ENCODE measurements at regions not wholly inside any gene's neighbourhood (a gene's known extent, or its start where the extent isn't known, plus 50 kb on each side); places are given as distances from the start of the nearest gene placed in this dataset.

DNA sequence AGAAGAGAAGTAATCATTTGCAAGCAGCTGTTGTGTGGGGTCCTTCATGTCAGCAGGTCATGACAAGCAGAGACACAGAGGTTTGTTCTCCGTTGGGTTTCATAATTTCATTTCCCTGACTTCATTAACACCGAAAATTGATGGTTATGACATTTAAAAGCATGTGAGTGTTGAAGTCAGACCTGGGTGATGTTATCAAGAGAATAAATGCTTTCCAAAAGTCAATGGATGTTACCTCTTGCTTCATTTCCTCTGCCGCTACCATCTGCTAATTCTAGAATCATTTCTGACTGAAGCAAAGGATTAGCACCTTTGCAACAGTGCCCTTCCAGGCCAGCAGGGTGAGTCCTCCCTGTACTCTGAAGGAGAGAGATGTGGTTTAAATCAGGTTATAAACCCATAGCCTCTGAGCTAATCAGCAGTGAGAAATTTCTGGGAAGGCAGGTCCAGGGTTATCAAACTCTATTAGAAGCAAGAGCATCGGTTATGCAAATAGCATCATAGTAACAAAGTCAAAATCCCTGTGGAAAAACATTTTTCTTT is 446.2 kb downstream of the PIK3C3 start:
- no CpG with 5 or more reads among the region's 4 CpGs for WGBS, 2 donors (ENCODE audit: extremely low coverage in 2 of 2, insufficient read length in 2 of 2, insufficient replicate concordance in 1 of 2)
- H3K9me3 ChIP-seq (replicated peaks in 1 of 2; ENCODE audit: control insufficient read depth in 2 of 2, insufficient read depth in 1 of 2, low read depth in 1 of 2, low read length in 2 of 2) = no peaks in the 10 kb centered on the region
- H4K91ac ChIP-seq (ENCODE audit: low read depth, low read length, poor library complexity) = no peak overlapping the region

DNA sequence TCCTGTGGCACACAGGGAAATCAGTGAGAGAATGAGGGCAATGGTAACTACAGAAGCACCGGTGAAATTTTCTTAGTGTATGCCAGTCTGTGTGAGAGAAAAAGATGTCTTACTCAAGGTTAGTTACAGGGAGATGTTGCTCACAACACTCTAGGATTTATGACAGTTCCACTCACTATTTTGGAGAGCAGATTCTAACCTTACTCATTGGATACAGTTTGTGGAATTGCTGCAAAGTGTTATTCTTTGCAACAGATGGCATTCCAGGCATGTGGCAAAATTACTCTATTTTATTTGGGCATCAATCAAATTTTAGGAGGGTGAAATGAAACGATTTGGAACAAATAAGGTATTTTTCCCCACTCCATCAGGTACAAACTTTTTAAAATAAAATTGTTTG is 449.1 kb downstream of the PIK3C3 start:
- H2BK12ac ChIP-seq (ENCODE audit: low read length) = no peak overlapping the region
- H3K23ac ChIP-seq (ENCODE audit: low read depth, low read length, poor library complexity) = no peak overlapping the region
- no peaks in the 10 kb centered on the region for H3K79me1 ChIP-seq (ENCODE audit: low read depth, low read length)
- peaks cover 0 to 7% of the 10 kb centered on the region in 2 donors for H3K9me3 ChIP-seq (replicated peaks in 1 of 2; ENCODE audit: control insufficient read depth in 2 of 2, insufficient read depth in 1 of 2, low read depth in 1 of 2, low read length in 2 of 2)
- no peak overlapping the region for H3K18ac ChIP-seq (ENCODE audit: low read length)
- no peak for DNase-seq (ENCODE audit: low spot score)
- no peak overlapping the region for H2BK120ac ChIP-seq (ENCODE audit: low read depth, low read length)
- H2BK15ac ChIP-seq (ENCODE audit: low read length) = no peak overlapping the region
- no peak overlapping the region for H2AK5ac ChIP-seq (ENCODE audit: low read depth, low read length)
- no peak overlapping the region for H3K4me2 ChIP-seq (ENCODE audit: insufficient read depth, low read length, poor library complexity, severe bottlenecking)
- H3K9ac ChIP-seq (ENCODE audit: low read depth, low read length, poor library complexity) = no peak overlapping the region
- H4K8ac ChIP-seq (ENCODE audit: low read depth, low read length) = no peak overlapping the region
- H3K4me1 ChIP-seq (ENCODE audit: control insufficient read depth in 2 of 2, insufficient read depth in 1 of 2, low read depth in 1 of 2, low read length in 2 of 2) = no peaks in the 10 kb centered on the region
- H2AFZ ChIP-seq (ENCODE audit: low read length) = no peak overlapping the region
- H4K91ac ChIP-seq (ENCODE audit: low read depth, low read length, poor library complexity) = no peak overlapping the region
- no peaks in the 10 kb centered on the region for H3K36me3 ChIP-seq (replicated peaks in 1 of 2; ENCODE audit: control insufficient read depth in 2 of 2, insufficient read depth in 2 of 2, low read length in 2 of 2)
- no peak overlapping the region for H3K27ac ChIP-seq (replicated peaks; ENCODE audit: low read length)
- no peak overlapping the region for H3K4ac ChIP-seq (ENCODE audit: low read length)
- H3K4me3 ChIP-seq (ENCODE audit: low read length in 2 of 2) = no peak overlapping the region
- H2BK5ac ChIP-seq (ENCODE audit: low read length) = no peak overlapping the region
- WGBS, 2 donors (ENCODE audit: extremely low coverage in 2 of 2, insufficient read length in 2 of 2, insufficient replicate concordance in 1 of 2) = no CpG with 5 or more reads among the region's 2 CpGs
- no peak overlapping the region for H3K14ac ChIP-seq (ENCODE audit: low read length)
- H3K27me3 ChIP-seq (ENCODE audit: control insufficient read depth in 3 of 3, insufficient read depth in 3 of 3, low read depth in 1 of 3, low read length in 3 of 3) = no peaks in the 10 kb centered on the region

More for the DNA sequence above, 446.2 kb downstream of the PIK3C3 start:
- Histone ChIP-seq H2BK12ac (ENCODE audit: low read length) (no peak overlapping the region), H4K8ac (ENCODE audit: low read depth, low read length) (no peak overlapping the region), H3K36me3 (replicated peaks in 1 of 2; ENCODE audit: control insufficient read depth in 2 of 2, insufficient read depth in 2 of 2, low read length in 2 of 2) (no peaks in the 10 kb centered on the region), H3K4ac (ENCODE audit: low read length) (no peak overlapping the region), H3K27ac (replicated peaks; ENCODE audit: low read length) (no peak overlapping the region), H3K9ac (ENCODE audit: low read depth, low read length, poor library complexity) (no peak overlapping the region), H2BK15ac (ENCODE audit: low read length) (no peak overlapping the region), H3K14ac (ENCODE audit: low read length) (no peak overlapping the region), H3K18ac (ENCODE audit: low read length) (no peak overlapping the region), H3K23ac (ENCODE audit: low read depth, low read length, poor library complexity) (no peak overlapping the region), H2BK120ac (ENCODE audit: low read depth, low read length) (no peak overlapping the region), H3K4me3 (ENCODE audit: low read length in 2 of 2) (no peak overlapping the region), H2BK5ac (ENCODE audit: low read length) (no peak overlapping the region), H3K79me1 (ENCODE audit: low read depth, low read length) (no peaks in the 10 kb centered on the region), H2AFZ (ENCODE audit: low read length) (no peak overlapping the region), H2AK5ac (ENCODE audit: low read depth, low read length) (no peak overlapping the region), H3K4me1 (ENCODE audit: control insufficient read depth in 2 of 2, insufficient read depth in 1 of 2, low read depth in 1 of 2, low read length in 2 of 2) (no peaks in the 10 kb centered on the region), H3K4me2 (ENCODE audit: insufficient read depth, low read length, poor library complexity, severe bottlenecking) (no peak overlapping the region), H3K27me3 (ENCODE audit: control insufficient read depth in 3 of 3, insufficient read depth in 3 of 3, low read depth in 1 of 3, low read length in 3 of 3) (no peaks in the 10 kb centered on the region)
- no peak for DNase-seq (ENCODE audit: low spot score)

- Histone ChIP-seq H2AK5ac (ENCODE audit: low read depth, low read length) (no peak overlapping the region), H3K27ac (replicated peaks; ENCODE audit: low read length) (no peak overlapping the region), H2BK5ac (ENCODE audit: low read length) (no peak overlapping the region), H3K4me3 (ENCODE audit: low read length in 2 of 2) (no peak overlapping the region), H3K27me3 (ENCODE audit: control insufficient read depth in 3 of 3, insufficient read depth in 3 of 3, low read depth in 1 of 3, low read length in 3 of 3) (no peaks in the 10 kb centered on the region), H3K36me3 (replicated peaks in 1 of 2; ENCODE audit: control insufficient read depth in 2 of 2, insufficient read depth in 2 of 2, low read length in 2 of 2) (no peaks in the 10 kb centered on the region), H3K23ac (ENCODE audit: low read depth, low read length, poor library complexity) (no peak overlapping the region), H4K91ac (ENCODE audit: low read depth, low read length, poor library complexity) (no peak overlapping the region), H3K14ac (ENCODE audit: low read length) (no peak overlapping the region), H4K8ac (ENCODE audit: low read depth, low read length) (no peak overlapping the region), H2BK120ac (ENCODE audit: low read depth, low read length) (no peak overlapping the region), H2BK15ac (ENCODE audit: low read length) (no peak overlapping the region), H3K4me2 (ENCODE audit: insufficient read depth, low read length, poor library complexity, severe bottlenecking) (no peak overlapping the region), H3K79me1 (ENCODE audit: low read depth, low read length) (no peaks in the 10 kb centered on the region), H2AFZ (ENCODE audit: low read length) (no peak overlapping the region), H2BK12ac (ENCODE audit: low read length) (no peak overlapping the region), H3K9ac (ENCODE audit: low read depth, low read length, poor library complexity) (no peak overlapping the region), H3K4me1 (ENCODE audit: control insufficient read depth in 2 of 2, insufficient read depth in 1 of 2, low read depth in 1 of 2, low read length in 2 of 2) (no peaks in the 10 kb centered on the region), H3K18ac (ENCODE audit: low read length) (no peak overlapping the region), H3K4ac (ENCODE audit: low read length) (no peak overlapping the region), H3K9me3 (replicated peaks in 1 of 2; ENCODE audit: control insufficient read depth in 2 of 2, insufficient read depth in 1 of 2, low read depth in 1 of 2, low read length in 2 of 2) (peaks cover 0 to 7% of the 10 kb centered on the region in 2 donors)
- WGBS, 2 donors (ENCODE audit: extremely low coverage in 2 of 2, insufficient read length in 2 of 2, insufficient replicate concordance in 1 of 2) = no CpG with 5 or more reads among the region's 5 CpGs
- DNase-seq (ENCODE audit: low spot score) = no peak
These were observed 454.0 kb downstream of the PIK3C3 start for GRCh38 chr18:42409005-42409404.

DNA sequence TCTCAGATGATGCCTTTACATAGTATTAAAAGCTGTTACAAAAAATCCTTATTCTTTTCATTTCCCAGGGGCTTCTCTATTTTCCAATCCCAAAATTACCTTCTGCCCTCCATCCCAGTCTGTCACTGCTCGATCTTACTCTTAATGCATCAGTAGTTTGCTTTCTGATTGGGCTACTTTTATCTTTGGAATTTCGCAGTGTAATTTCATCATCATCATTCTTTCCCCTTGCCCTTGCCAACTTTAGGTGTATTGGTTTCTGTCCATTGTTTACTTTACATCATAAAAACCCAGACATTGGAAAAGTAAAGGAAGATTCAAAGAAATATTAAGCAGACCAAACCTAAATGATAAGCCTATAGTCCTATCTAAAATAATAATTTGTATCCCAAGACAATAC is 457.2 kb downstream of the PIK3C3 start:
- Histone ChIP-seq H4K91ac (ENCODE audit: low read depth, low read length, poor library complexity) (no peak overlapping the region), H3K4me3 (ENCODE audit: low read length in 2 of 2) (no peak overlapping the region), H4K8ac (ENCODE audit: low read depth, low read length) (no peak overlapping the region), H3K79me1 (ENCODE audit: low read depth, low read length) (no peaks in the 10 kb centered on the region), H3K4ac (ENCODE audit: low read length) (no peak overlapping the region), H3K9me3 (replicated peaks in 1 of 2; ENCODE audit: control insufficient read depth in 2 of 2, insufficient read depth in 1 of 2, low read depth in 1 of 2, low read length in 2 of 2) (peaks cover 0 to 9% of the 10 kb centered on the region in 2 donors), H3K27ac (replicated peaks; ENCODE audit: low read length) (no peak overlapping the region), H2AK5ac (ENCODE audit: low read depth, low read length) (no peak overlapping the region), H3K14ac (ENCODE audit: low read length) (no peak overlapping the region), H3K36me3 (replicated peaks in 1 of 2; ENCODE audit: control insufficient read depth in 2 of 2, insufficient read depth in 2 of 2, low read length in 2 of 2) (no peaks in the 10 kb centered on the region), H2AFZ (ENCODE audit: low read length) (no peak overlapping the region), H2BK15ac (ENCODE audit: low read length) (no peak overlapping the region), H3K18ac (ENCODE audit: low read length) (no peak overlapping the region), H3K23ac (ENCODE audit: low read depth, low read length, poor library complexity) (no peak overlapping the region), H2BK120ac (ENCODE audit: low read depth, low read length) (no peak overlapping the region), H3K9ac (ENCODE audit: low read depth, low read length, poor library complexity) (no peak overlapping the region), H3K4me1 (ENCODE audit: control insufficient read depth in 2 of 2, insufficient read depth in 1 of 2, low read depth in 1 of 2, low read length in 2 of 2) (no peaks in the 10 kb centered on the region), H2BK5ac (ENCODE audit: low read length) (no peak overlapping the region), H3K4me2 (ENCODE audit: insufficient read depth, low read length, poor library complexity, severe bottlenecking) (no peak overlapping the region), H3K27me3 (ENCODE audit: control insufficient read depth in 3 of 3, insufficient read depth in 3 of 3, low read depth in 1 of 3, low read length in 3 of 3) (no peaks in the 10 kb centered on the region), H2BK12ac (ENCODE audit: low read length) (no peak overlapping the region)
- no CpG with 5 or more reads among the region's 2 CpGs for WGBS, 2 donors (ENCODE audit: extremely low coverage in 2 of 2, insufficient read length in 2 of 2, insufficient replicate concordance in 1 of 2)
- DNase-seq (ENCODE audit: low spot score) = no peak

Data from neuronal stem cell (in vitro differentiated cells).